Left colon (tissue), 2 donors: ENCODE measurements at regions not wholly inside any gene's neighbourhood (a gene's known extent, or its start where the extent isn't known, plus 50 kb on each side); places are given as distances from the start of the nearest gene placed in this dataset.

Experiments used
- ATAC-seq: fragments of 200-7000 bp; cut with Tn5 transposase; one replicate; pipeline ENCODE4 v1.9.1; 2020; ENCODE audit warnings: mild to moderate bottlenecking, moderate library complexity
- DNase-seq, 2 donors: peaks; one replicate each; pipeline ENCODE4 v3.0.0-alpha.2; 2020
- intact Hi-C, 2 donors: fragments of 100-400 bp; cut with DNase I in 1 of 2; cut with micrococcal nuclease in 1 of 2; formaldehyde crosslinking; loops; one replicate each; pipeline versions ENCODE4 v1.11.2 to v1.14.0; 2022; cut with DNase I, micrococcal nuclease
- donor health status: DM: no; HTN: no; CAD: no.
- donor health status: DM: yes; HTN: yes; CAD: no.

DNA sequence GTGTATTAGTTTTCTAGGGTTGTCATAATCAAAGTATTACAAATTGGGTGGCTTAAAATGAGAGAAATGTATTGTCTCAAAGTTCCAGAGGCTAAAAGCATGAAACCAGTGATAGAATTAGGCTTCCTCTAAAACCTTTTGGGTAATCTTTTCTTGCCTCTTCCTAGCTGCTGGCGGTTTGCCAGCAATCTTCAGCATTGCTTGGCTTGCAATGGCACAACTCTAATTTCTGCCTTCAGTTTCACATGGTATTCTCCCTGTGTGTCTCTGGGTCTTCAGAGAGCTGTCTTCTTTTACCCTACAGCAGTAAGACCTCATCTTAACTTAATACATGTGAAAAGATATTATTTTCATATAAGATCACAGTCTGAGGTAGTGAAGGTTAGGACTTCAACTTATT is 479.1 kb upstream of the GJE1 start:
- DNase-seq, result no peak
- no peak for ATAC-seq
- intact Hi-C loops, result no loop called here

DNA sequence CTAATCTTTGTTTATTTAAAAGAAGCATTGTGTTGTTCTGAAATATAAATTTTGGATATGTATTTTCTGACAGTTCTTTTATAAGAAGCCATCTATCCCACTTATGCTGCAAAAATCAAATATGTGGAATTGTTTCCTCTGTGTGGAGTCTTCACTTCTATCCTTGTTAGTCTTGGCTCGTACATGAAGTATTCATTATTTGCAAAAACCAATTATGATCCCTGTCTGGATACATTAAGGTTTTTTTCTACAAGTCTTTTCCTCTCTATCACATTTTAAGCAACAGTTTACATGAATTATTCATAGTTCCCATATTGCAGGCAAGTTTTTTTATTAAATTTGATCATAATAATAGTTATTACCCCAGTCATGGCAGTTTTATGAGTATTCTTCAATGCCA is 490.8 kb upstream of the GJE1 start:
- intact Hi-C loops, result no loop called here
- ATAC-seq, result no peak
- DNase-seq, result no peak

- intact Hi-C loops, result no loop called here
- ATAC-seq, result no peak
- DNase-seq, result no peak
Observed at GRCh38 chr6:141641406-141641805, 491.3 kb upstream of the GJE1 start.

GRCh38 chr6:141635621-141636020 is 497.1 kb upstream of the GJE1 start:
- no peak for ATAC-seq
- no peak for DNase-seq
- intact Hi-C loops, result no loop called here

DNA sequence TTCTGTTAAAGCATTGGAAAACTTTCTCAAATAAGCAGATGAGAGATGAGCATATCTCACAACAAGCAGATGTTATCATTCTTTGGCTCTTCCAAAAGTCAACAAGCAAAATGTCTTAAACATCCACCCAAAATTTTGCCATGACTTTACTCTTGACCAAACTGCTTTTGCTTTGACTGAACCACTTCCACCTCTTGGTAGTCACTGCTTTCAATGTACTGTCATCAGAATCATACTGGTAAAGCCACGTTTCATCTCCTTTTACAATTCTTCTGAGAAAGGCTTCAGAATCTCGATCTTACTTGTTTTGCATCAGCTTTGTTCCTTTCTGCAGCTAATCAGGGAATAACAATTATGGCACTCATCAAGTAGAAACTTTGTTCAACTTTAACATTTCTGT is 498.5 kb upstream of the GJE1 start:
- ATAC-seq, result no peak
- DNase-seq, result no peak
- intact Hi-C loops, result no loop called here

- ATAC-seq, result no peak
Observed at GRCh38 chr6:141624301-141624700, 508.4 kb upstream of the GJE1 start.

GRCh38 chr6:141618180-141618581 is 514.5 kb upstream of the GJE1 start:
- intact Hi-C loops, result no loop called here
- ATAC-seq, result no peak
- DNase-seq, result no peak

More at GRCh38 chr6:141624301-141624700, 508.4 kb upstream of the GJE1 start:
- intact Hi-C loops, result no loop called here
- DNase-seq, result no peak

DNA sequence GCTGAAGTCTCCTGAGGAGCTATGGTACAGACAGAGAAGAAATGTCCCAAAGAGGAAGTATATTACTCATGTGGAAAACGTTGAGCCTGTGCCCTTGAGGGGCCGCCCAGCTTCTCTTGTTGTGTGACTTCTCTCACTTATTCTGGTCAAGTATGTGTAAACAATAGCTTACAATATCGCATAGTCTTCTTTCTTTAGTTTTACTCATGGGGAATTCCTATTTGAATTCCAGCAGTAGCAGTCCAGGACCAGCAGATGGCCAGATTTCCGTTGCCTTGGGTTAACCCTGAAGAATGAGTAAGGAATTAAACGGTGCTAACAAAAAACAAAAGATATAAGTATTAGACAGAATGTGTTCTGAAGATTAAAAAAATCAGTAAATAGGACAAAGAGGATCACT is 522.0 kb upstream of the GJE1 start:
- ATAC-seq (no peak), DNase-seq (no peak)
- intact Hi-C loops, result no loop called here

GRCh38 chr6:141607956-141608355 is 524.8 kb upstream of the GJE1 start:
- ATAC-seq (no peak), DNase-seq (no peak)
- intact Hi-C loops, result no loop called here

DNA sequence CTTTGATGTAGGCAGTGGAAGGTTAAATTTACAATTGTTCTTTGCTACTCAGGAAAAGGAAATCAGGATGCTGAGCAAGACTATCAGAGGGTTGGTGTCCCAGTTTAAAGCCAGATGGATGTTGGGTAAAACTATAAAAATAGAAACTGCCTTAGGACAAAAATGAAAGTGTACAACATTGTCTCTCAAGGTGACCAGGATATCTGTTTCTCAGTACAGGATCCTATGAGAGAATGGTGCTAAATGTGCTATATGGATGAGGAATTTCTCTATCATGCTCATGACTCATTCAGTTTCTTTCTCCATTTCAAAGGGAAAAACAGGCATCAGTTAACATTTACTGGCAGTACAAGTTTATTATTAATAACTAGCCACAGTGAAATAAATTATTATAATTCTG is 534.2 kb upstream of the GJE1 start:
- ATAC-seq (no peak), DNase-seq (no peak)
- intact Hi-C loops, result no loop called here

DNA sequence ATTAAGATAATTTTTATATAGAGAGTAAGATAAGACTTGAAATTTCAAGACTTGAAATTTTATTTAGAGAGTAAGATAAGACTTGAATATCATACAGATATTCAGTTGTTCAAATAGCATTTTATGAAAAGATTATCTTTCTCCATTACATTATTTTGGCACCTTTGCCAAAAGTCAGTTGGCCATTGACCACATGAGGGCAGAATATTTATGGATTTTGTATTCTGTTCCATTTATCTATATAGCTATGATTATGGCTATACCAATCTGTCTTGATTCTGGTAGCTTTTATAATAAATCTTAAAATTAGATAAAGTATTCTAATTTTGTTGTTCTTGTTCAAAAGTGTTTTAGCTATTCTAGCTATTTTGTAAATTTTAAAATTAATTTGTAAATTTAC is 537.9 kb upstream of the GJE1 start:
- no peak for DNase-seq
- ATAC-seq, result no peak

DNA sequence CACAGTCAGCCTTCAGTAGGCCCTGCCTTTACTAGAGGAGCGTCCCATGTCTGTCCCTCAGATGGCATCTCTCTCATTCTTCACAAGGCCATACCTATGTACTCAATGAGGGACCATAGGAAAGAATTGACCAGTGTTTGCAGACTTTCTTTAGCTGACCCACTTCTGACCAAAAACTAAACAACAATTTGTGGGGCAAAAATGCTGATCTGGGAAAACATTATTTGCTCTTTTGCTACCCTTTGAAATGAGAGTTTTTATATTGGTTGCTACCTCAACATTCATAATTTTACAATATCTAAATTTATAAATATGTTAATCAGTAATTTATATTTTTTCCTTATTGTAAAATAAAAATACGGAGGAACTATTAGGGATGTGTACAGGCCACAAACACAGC is 539.4 kb upstream of the GJE1 start:
- no peak for ATAC-seq
- DNase-seq, result no peak
- intact Hi-C loops, result no loop called here

More for the DNA sequence above, 537.9 kb upstream of the GJE1 start:
- intact Hi-C loops, result no loop called here

GRCh38 chr6:141587482-141588266 is 545.1 kb upstream of the GJE1 start:
- DNase-seq, result no peak
- intact Hi-C loops, result loop anchor here in 1 of 2 donors (10.0 kb wide), 1 partner anchor 647 kb away; no protein-coding TSS in a partner anchor

GRCh38 chr6:141580988-141581552 is 551.7 kb upstream of the GJE1 start:
- ATAC-seq (no peak), DNase-seq (no peak)
- intact Hi-C loops, result loop anchor here in 1 of 2 donors (10.0 kb wide), 1 partner anchor 654 kb away; no protein-coding TSS in a partner anchor

More at GRCh38 chr6:141587482-141588266, 545.1 kb upstream of the GJE1 start:
- ATAC-seq, result no peak

DNA sequence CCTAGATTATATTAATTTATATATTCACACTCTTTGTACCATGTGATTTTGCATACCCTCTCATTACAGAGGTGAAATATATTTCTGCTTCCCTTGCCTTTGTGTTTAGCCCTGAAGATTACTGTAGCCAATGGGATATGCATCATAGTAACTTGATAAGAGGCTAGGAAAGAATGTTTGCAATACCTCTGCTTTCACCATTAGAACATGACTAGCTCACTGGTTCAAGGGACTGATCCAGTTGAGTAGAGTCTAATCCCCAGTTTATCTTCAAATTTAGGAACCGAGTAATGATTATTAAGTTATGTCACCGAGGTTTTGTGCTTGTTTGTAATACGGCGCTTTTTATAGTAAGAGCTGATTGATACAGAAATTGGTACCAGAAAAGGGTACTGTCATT is 552.6 kb upstream of the GJE1 start:
- ATAC-seq, result no peak
- intact Hi-C loops, result loop anchor here in 1 of 2 donors (10.0 kb wide), 1 partner anchor 655 kb away; no protein-coding TSS in a partner anchor
- no peak for DNase-seq

DNA sequence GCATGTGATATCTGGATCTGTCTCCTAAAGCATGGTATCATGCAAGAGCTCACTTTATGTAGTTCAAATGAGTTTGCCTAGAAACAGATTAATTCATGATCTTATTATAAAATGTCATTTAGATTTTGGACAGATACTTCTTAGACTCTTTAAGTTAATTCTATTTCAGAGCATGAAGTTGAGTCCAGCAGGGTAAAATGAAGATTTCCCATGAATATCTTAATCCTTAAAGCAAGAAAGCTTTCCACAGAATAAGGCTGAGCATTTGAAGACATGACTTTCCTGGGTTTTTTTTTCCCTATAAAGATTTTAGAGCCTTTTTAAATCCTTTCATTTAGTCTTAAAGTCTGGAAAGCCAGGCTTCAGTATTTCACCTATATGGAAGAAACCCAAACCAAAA is 556.0 kb upstream of the GJE1 start:
- DNase-seq (no peak), ATAC-seq (no peak)
- intact Hi-C loops, result no loop called here

GRCh38 chr6:141562851-141563763 is 569.6 kb upstream of the GJE1 start:
- DNase-seq (peak; percentile 24 to 48), ATAC-seq (peak; percentile 67)
- intact Hi-C loops, result no loop called here

- ATAC-seq (no peak), DNase-seq (no peak)
- intact Hi-C loops, result no loop called here
Observed at GRCh38 chr6:141562186-141562811, 570.4 kb upstream of the GJE1 start.

DNA sequence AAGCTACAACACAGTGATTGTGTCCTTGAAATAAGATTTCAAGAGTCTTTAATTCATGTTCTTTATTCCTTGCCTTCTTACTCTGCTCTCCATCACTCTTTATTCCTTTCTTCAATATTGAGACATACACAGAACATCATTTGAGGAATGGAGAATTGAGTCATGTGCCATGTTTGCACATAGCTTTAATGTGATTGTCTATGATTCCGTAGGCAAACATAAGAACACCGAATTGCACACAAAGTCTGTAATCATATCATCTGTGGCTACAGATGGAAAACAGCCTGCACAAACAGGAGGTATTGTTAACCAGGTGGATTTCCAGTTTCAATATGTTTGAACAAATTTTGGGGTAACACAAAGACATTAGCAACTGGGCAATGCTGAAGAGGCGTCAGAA is 571.6 kb upstream of the GJE1 start:
- no peak for DNase-seq
- no peak for ATAC-seq
- intact Hi-C loops, result no loop called here
